Stimulated activated naive CD8-positive, alpha-beta T cell treated with anti-CD3 and anti-CD28 coated beads, Interleukin-15, Interleukin-2, amounts not matched to agents 100 ng/mL and 50 ng/mL, for 24 hours (primary cell): ENCODE measurements at regions not wholly inside any gene's neighbourhood (a gene's known extent, or its start where the extent isn't known, plus 50 kb on each side); places are given as distances from the start of the nearest gene placed in this dataset.

ENCODE experiments used
- H3K27ac Mint-ChIP-seq: one replicate; pipeline ENCODE4 v1.8.0; 2021; ENCODE audit warnings: mild to moderate bottlenecking, mixed read lengths
- H3K27me3 Mint-ChIP-seq: one replicate; pipeline ENCODE4 v1.8.0; 2021; ENCODE audit warnings: mixed read lengths
- H3K36me3 Mint-ChIP-seq: one replicate; pipeline ENCODE4 v1.8.0; 2021; ENCODE audit warnings: low read depth, mixed read lengths
- H3K4me1 Mint-ChIP-seq: one replicate; pipeline ENCODE4 v1.8.0; 2021; ENCODE audit warnings: low read depth, mixed read lengths
- H3K4me3 Mint-ChIP-seq: one replicate; pipeline ENCODE4 v1.8.0; 2021; ENCODE audit warnings: mild to moderate bottlenecking, mixed read lengths
- H3K9me3 Mint-ChIP-seq: one replicate; pipeline ENCODE4 v1.8.0; 2021; ENCODE audit warnings: mixed read lengths

- no peaks in the 10 kb centered on the region for H3K36me3 Mint-ChIP-seq
- no peak overlapping the region for H3K27ac Mint-ChIP-seq
- no peaks in the 10 kb centered on the region for H3K4me1 Mint-ChIP-seq
- H3K9me3 Mint-ChIP-seq, result peaks cover 4% of the 10 kb centered on the region
- H3K27me3 Mint-ChIP-seq, result peaks cover 8% of the 10 kb centered on the region
- no peak overlapping the region for H3K4me3 Mint-ChIP-seq
These were observed 176.2 kb downstream of the ICE1 start for GRCh38 chr5:5598547-5599113.

- H3K9me3 Mint-ChIP-seq, result peaks cover 4% of the 10 kb centered on the region
- no peaks in the 10 kb centered on the region for H3K36me3 Mint-ChIP-seq
- no peak overlapping the region for H3K27ac Mint-ChIP-seq
- no peak overlapping the region for H3K4me3 Mint-ChIP-seq
- H3K27me3 Mint-ChIP-seq, result peaks cover 11% of the 10 kb centered on the region
- no peaks in the 10 kb centered on the region for H3K4me1 Mint-ChIP-seq
These were observed 170.9 kb downstream of the ICE1 start for GRCh38 chr5:5593391-5593790.

- no peaks in the 10 kb centered on the region for H3K4me1 Mint-ChIP-seq
- no peaks in the 10 kb centered on the region for H3K36me3 Mint-ChIP-seq
- H3K9me3 Mint-ChIP-seq, result peaks cover 4% of the 10 kb centered on the region
- H3K4me3 Mint-ChIP-seq, result no peak overlapping the region
- H3K27ac Mint-ChIP-seq, result no peak overlapping the region
- H3K27me3 Mint-ChIP-seq, result peaks cover 9% of the 10 kb centered on the region
These were observed 170.1 kb downstream of the ICE1 start for GRCh38 chr5:5592541-5592940.

DNA sequence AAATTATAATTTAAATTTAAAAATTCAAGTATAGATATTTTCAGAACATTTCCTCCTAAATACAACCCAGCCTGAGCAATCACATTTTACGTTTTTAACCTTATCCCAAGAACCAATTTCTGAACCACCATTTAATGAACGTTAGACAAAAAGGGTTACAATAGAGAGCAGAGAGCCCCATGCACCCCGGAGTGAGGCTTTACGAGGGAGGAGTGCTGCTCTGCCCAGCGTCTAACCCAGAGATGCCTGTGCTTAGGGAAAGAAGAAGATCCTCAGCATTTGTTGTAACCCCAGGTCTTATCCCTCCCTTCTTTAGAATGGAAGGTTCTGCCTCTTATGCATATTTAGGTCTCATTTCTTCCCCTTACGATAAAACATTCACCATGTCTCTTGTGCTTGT lies 169.1 kb downstream of the ICE1 start:
- Mint-ChIP-seq H3K27ac (no peak overlapping the region), H3K36me3 (no peaks in the 10 kb centered on the region), H3K9me3 (peaks cover 4% of the 10 kb centered on the region), H3K4me1 (no peaks in the 10 kb centered on the region), H3K27me3 (peaks cover 14% of the 10 kb centered on the region), H3K4me3 (no peak overlapping the region)

DNA sequence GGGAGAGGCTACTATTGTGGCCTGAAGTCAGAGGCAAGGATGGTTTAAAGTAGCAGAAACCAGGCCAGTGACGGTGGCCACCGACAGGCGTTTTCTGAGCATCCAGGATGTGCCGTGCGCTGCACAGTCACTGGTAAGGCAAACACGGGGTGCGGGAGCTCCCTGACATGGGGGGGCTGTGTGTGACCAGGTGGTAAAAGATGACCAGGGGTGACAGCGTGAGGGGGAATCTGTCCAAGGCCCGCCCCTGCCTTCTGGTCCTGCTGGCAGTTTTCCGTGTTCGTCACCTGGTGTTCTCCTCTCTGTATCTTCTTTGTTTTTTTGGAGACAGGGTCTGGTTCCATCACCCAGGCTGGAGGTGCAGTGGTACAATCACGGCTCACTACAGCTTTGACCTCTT lies 167.4 kb downstream of the ICE1 start:
- peaks cover 4% of the 10 kb centered on the region for H3K9me3 Mint-ChIP-seq
- H3K27me3 Mint-ChIP-seq, result peaks cover 15% of the 10 kb centered on the region
- H3K4me1 Mint-ChIP-seq, result no peaks in the 10 kb centered on the region
- H3K36me3 Mint-ChIP-seq, result no peaks in the 10 kb centered on the region
- no peak overlapping the region for H3K4me3 Mint-ChIP-seq
- H3K27ac Mint-ChIP-seq, result no peak overlapping the region

GRCh38 chr5:5588887-5589826 lies 166.7 kb downstream of the ICE1 start:
- no peaks in the 10 kb centered on the region for H3K36me3 Mint-ChIP-seq
- H3K4me1 Mint-ChIP-seq, result no peaks in the 10 kb centered on the region
- H3K9me3 Mint-ChIP-seq, result no peaks in the 10 kb centered on the region
- no peak overlapping the region for H3K27ac Mint-ChIP-seq
- H3K4me3 Mint-ChIP-seq, result no peak overlapping the region
- peaks cover 15% of the 10 kb centered on the region for H3K27me3 Mint-ChIP-seq

DNA sequence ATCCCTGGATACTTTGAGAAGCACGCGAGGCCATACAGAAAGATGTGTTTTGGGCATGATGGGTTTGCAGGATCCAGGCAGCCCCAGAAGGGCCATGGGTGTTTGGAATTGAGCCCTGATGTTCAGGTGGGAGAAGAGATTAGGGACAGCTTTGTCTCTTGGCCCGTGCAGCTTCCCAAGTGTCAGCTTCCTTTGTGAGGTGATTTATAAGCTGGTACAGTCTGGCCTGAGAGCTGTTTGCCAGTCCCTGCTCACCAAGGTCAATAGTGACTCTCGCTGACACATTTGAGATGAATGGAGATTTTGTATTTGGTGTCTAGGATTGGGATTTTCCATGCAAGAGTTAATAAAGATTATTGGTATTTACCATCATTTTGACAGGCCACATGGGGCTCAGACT lies 165.9 kb downstream of the ICE1 start:
- H3K4me3 Mint-ChIP-seq, result no peak overlapping the region
- no peak overlapping the region for H3K27ac Mint-ChIP-seq
- no peaks in the 10 kb centered on the region for H3K36me3 Mint-ChIP-seq
- no peaks in the 10 kb centered on the region for H3K4me1 Mint-ChIP-seq
- H3K9me3 Mint-ChIP-seq, result no peaks in the 10 kb centered on the region
- peaks cover 8% of the 10 kb centered on the region for H3K27me3 Mint-ChIP-seq

- H3K4me3 Mint-ChIP-seq, result no peak overlapping the region
- H3K4me1 Mint-ChIP-seq, result no peaks in the 10 kb centered on the region
- no peak overlapping the region for H3K27ac Mint-ChIP-seq
- peaks cover 6% of the 10 kb centered on the region for H3K27me3 Mint-ChIP-seq
- no peaks in the 10 kb centered on the region for H3K9me3 Mint-ChIP-seq
- no peaks in the 10 kb centered on the region for H3K36me3 Mint-ChIP-seq
These were observed 165.0 kb downstream of the ICE1 start for GRCh38 chr5:5587474-5587873.

DNA sequence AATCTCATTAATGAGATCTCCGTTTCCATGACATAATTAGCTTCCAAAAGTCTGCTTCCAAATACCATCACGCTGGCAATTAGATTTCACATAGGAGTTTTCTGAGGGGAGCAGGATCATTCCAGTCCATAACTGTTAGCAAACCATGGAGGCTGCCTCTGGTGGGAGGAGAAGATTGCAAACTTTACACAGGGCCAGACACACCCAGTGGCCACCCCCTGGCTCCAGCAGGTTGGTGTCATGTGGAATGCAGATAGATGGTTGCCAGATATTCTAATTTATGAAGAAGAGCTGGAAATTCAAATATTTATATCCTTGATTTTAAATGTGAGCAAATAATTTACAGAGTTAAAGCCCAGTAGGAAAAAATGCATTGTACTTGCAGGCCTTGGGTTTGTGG lies 164.2 kb downstream of the ICE1 start:
- no peak overlapping the region for H3K27ac Mint-ChIP-seq
- no peak overlapping the region for H3K4me3 Mint-ChIP-seq
- H3K4me1 Mint-ChIP-seq, result no peaks in the 10 kb centered on the region
- H3K27me3 Mint-ChIP-seq, result peaks cover 6% of the 10 kb centered on the region
- no peaks in the 10 kb centered on the region for H3K9me3 Mint-ChIP-seq
- no peaks in the 10 kb centered on the region for H3K36me3 Mint-ChIP-seq

GRCh38 chr5:5585751-5586341 lies 163.4 kb downstream of the ICE1 start:
- Mint-ChIP-seq H3K36me3 (no peaks in the 10 kb centered on the region), H3K4me1 (no peaks in the 10 kb centered on the region), H3K27me3 (peaks cover 6% of the 10 kb centered on the region), H3K4me3 (no peak overlapping the region), H3K9me3 (no peaks in the 10 kb centered on the region), H3K27ac (no peak overlapping the region)

DNA sequence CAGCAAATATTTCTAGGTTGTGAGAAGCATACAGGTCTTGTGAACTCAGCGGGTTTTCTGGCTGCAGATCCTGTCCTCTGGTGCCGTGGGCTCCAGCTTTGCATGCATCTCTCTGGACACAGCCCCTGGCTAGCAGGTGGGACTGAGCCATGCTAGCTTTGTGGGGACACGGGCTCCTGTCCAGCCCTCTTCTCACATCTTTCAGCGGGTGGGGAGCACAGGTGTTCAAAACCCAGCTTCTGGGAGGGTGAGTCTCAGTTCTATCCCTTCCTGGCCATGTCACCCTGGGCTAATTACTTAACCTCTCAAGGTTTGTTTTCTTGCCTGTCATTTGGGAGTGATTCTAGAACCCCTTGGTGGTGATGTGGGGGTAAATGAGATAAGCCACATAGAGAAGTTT lies 162.3 kb downstream of the ICE1 start:
- no peaks in the 10 kb centered on the region for H3K36me3 Mint-ChIP-seq
- no peaks in the 10 kb centered on the region for H3K4me1 Mint-ChIP-seq
- peaks cover 6% of the 10 kb centered on the region for H3K27me3 Mint-ChIP-seq
- no peak overlapping the region for H3K27ac Mint-ChIP-seq
- no peaks in the 10 kb centered on the region for H3K9me3 Mint-ChIP-seq
- H3K4me3 Mint-ChIP-seq, result no peak overlapping the region

GRCh38 chr5:5584236-5584745 lies 161.8 kb downstream of the ICE1 start:
- Mint-ChIP-seq H3K27me3 (peaks cover 6% of the 10 kb centered on the region), H3K27ac (no peak overlapping the region), H3K4me3 (no peak overlapping the region), H3K4me1 (no peaks in the 10 kb centered on the region), H3K36me3 (no peaks in the 10 kb centered on the region), H3K9me3 (no peaks in the 10 kb centered on the region)

GRCh38 chr5:5583832-5584231 lies 161.4 kb downstream of the ICE1 start:
- Mint-ChIP-seq H3K4me3 (no peak overlapping the region), H3K36me3 (no peaks in the 10 kb centered on the region), H3K27me3 (peaks cover 6% of the 10 kb centered on the region), H3K4me1 (no peaks in the 10 kb centered on the region), H3K9me3 (no peaks in the 10 kb centered on the region), H3K27ac (no peak overlapping the region)

DNA sequence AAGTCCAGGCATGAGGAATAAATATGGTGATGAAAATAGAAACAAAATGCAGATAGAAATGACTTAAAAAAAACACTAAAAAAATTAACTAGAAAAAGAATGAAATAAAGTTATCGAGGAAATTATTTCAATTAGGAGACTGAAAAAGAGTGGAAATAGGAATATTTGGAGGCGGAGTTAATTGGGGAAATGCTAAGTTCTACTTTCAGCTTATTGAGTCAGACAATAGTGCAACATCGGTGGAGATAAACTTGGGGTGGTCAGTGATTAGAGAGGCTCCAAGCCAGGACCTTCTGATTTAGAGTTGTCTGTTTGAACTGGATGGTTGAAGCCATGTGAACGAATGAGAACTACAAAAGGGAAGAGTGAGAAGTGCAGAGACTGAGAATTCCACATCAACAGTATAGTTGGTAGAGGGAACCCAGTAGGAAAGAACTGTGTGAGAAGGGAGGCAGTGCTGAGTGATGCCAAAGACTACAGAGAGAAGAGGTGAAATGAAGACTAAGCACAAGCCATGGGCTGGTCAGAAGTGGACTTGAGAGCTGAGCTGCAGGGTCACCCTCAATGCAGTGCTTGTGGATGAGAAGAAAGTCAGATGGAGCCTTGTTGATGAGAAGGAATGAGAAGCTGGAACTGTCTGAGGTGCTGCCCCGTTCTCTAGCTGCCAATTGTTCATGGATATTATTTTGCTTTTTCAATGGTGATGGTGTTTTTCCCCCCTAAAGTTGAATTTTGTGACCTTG lies 160.7 kb downstream of the ICE1 start:
- Mint-ChIP-seq H3K27me3 (peaks cover 6% of the 10 kb centered on the region), H3K27ac (no peak overlapping the region), H3K4me1 (no peaks in the 10 kb centered on the region), H3K9me3 (no peaks in the 10 kb centered on the region), H3K36me3 (no peaks in the 10 kb centered on the region), H3K4me3 (no peak overlapping the region)

DNA sequence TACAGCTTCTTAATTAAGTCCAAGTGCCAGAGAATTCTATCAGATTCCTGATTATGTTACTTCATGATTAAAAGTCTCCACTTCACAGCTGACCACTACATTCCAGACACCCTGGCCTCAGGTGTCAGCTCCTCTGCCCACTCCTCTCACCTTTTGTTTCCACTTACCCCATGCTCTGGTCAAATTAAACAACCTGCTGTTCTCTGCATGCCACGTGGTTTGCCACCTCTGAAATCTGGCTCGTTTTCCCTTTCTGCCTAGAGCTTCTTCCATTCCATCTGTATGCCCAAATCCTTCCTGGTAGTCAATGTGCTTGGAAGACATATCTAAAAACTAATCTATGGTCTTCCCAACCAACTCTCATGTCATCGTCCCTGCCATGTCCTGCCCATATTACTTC lies 158.6 kb downstream of the ICE1 start:
- Mint-ChIP-seq H3K4me1 (no peaks in the 10 kb centered on the region), H3K4me3 (no peak overlapping the region), H3K27ac (no peak overlapping the region), H3K9me3 (no peaks in the 10 kb centered on the region), H3K27me3 (peaks cover under 1% of the 10 kb centered on the region), H3K36me3 (no peaks in the 10 kb centered on the region)
